DND-41 (cell line): ENCODE measurements at regions not wholly inside any gene's neighbourhood (a gene's known extent, or its start where the extent isn't known, plus 50 kb on each side); places are given as distances from the start of the nearest gene placed in this dataset.

ENCODE experiments used
- ATAC-seq: fragments of 200-7000 bp; cut with Tn5 transposase; 3 replicates; pipeline ENCODE4 v1.9.1; 2021; ENCODE audit warnings: low read depth; ENCODE audit not compliant: insufficient read depth
- DNase-seq: peaks from one replicate; pipeline ENCODE4 v3.0.0-alpha.2; 2020
- H2AFZ ChIP-seq: 2 replicates; pipeline ENCODE4 v1.6.0; 2012; ENCODE audit warnings: low read depth, low read length
- H3K27ac ChIP-seq: 2 replicates; pipeline ENCODE4 v1.5.1; 2012; ENCODE audit warnings: low read length, inconsistent platforms
- H3K27me3 ChIP-seq: fragments of 200-600 bp; sonication (generic); 2 replicates; pipeline ENCODE4 v1.6.0; 2012; ENCODE audit warnings: low read length, mild to moderate bottlenecking, inconsistent platforms; ENCODE audit not compliant: insufficient read depth, poor library complexity
- H3K36me3 ChIP-seq: 2 replicates; pipeline ENCODE4 v1.5.1; 2012; ENCODE audit warnings: low read length, inconsistent platforms; ENCODE audit not compliant: insufficient read depth
- H3K4me1 ChIP-seq: 2 replicates; pipeline ENCODE4 v1.5.1; 2012; ENCODE audit warnings: mild to moderate bottlenecking, low read length; ENCODE audit not compliant: insufficient read depth
- H3K4me2 ChIP-seq: 2 replicates; pipeline ENCODE4 v1.6.0; 2012; ENCODE audit warnings: mild to moderate bottlenecking, moderate library complexity, low read length, inconsistent platforms; ENCODE audit not compliant: insufficient read depth
- H3K4me3 ChIP-seq, 2 experiments: fragments of 200-600 bp in 1 of 2; shearing (Covaris generic) in 1 of 2; 2 replicates each; pipeline ENCODE4 v1.5.1; 2012 to 2016; ENCODE audit warnings: inconsistent platforms in 2 of 2, low read length in 2 of 2, mild to moderate bottlenecking in 2 of 2, low read depth in 1 of 2, moderate library complexity in 1 of 2
- H3K79me2 ChIP-seq: 2 replicates; pipeline ENCODE4 v1.6.0; 2012; ENCODE audit warnings: low read length, inconsistent platforms; ENCODE audit not compliant: insufficient read depth
- H3K9ac ChIP-seq: 2 replicates; pipeline ENCODE4 v1.6.0; 2012; ENCODE audit warnings: low read depth, mild to moderate bottlenecking, inconsistent platforms, low read length, moderate library complexity
- H3K9me3 ChIP-seq: 2 replicates; pipeline ENCODE4 v1.5.1; 2012; ENCODE audit warnings: low read length, moderate library complexity, mild to moderate bottlenecking, inconsistent platforms; ENCODE audit not compliant: insufficient read depth, severe bottlenecking
- H4K20me1 ChIP-seq: 2 replicates; pipeline ENCODE4 v1.6.0; 2012; ENCODE audit warnings: low read length; ENCODE audit not compliant: insufficient read depth
- EZH2 ChIP-seq: IDR thresholded peaks from 3 replicates; pipeline ENCODE4 v1.6.1; 2012; ENCODE audit warnings: borderline replicate concordance, low read depth, mild to moderate bottlenecking, moderate library complexity, low read length, inconsistent platforms; ENCODE audit not compliant: severe bottlenecking
- TF ChIP-seq, protein P1 (sequence below): IDR thresholded peaks from 2 replicates; pipeline ENCODE4 v1.5.1; 2012; ENCODE audit warnings: borderline replicate concordance, low read length, moderate library complexity, mild to moderate bottlenecking; ENCODE audit not compliant: poor library complexity, severe bottlenecking; ENCODE audit errors: extremely low read depth

DNA sequence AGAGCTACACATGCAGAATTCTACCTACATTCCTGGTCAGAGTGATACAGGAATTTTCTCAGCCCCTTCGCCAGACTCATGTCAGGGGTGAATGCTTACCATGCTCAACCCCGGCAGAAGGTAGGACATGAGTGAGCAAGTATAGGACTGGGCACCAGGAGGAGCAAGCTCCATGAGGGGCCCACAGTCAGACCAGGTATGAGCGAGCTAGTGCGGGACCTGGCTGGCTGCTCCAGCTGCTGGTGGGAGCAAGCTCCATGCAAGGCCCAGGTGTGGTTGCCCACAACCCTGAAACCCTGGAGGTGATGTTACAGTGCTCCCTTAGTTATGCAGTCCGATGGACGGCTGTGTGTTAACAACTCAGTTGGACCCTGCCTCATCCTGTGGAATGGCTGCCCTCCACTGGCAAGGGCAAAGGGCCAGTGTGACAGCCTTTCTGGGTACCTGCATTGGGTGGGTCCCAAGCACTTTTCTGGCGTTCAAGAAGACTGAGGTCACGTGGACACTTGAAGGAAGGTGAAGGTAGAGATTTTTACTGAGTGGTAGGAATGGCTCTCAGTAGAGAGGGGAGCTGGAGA lies 503.5 kb upstream of the CITED2 start:
- Histone ChIP-seq H3K4me3 (no peak overlapping the region), H3K36me3 (no peaks in the 10 kb centered on the region), H3K9me3 (no peaks in the 10 kb centered on the region), H3K79me2 (no peaks in the 10 kb centered on the region), H3K27ac (no peak overlapping the region), H3K27me3 (no peaks in the 10 kb centered on the region), H3K4me2 (no peak overlapping the region), H3K9ac (no peak overlapping the region), H3K4me1 (no peaks in the 10 kb centered on the region), H4K20me1 (no peaks in the 10 kb centered on the region), H2AFZ (no peak overlapping the region)
- no peak for TF ChIP-seq EZH2
- TF ChIP-seq, protein P1, sequence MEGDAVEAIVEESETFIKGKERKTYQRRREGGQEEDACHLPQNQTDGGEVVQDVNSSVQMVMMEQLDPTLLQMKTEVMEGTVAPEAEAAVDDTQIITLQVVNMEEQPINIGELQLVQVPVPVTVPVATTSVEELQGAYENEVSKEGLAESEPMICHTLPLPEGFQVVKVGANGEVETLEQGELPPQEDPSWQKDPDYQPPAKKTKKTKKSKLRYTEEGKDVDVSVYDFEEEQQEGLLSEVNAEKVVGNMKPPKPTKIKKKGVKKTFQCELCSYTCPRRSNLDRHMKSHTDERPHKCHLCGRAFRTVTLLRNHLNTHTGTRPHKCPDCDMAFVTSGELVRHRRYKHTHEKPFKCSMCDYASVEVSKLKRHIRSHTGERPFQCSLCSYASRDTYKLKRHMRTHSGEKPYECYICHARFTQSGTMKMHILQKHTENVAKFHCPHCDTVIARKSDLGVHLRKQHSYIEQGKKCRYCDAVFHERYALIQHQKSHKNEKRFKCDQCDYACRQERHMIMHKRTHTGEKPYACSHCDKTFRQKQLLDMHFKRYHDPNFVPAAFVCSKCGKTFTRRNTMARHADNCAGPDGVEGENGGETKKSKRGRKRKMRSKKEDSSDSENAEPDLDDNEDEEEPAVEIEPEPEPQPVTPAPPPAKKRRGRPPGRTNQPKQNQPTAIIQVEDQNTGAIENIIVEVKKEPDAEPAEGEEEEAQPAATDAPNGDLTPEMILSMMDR: no peak
- no peak for ATAC-seq
- DNase-seq: no peak

GRCh38 chr6:139872665-139873064 lies 498.2 kb upstream of the CITED2 start:
- TF ChIP-seq EZH2: no peak
- TF ChIP-seq, protein P1: no peak
- no peak overlapping the region for H3K27ac ChIP-seq
- no peaks in the 10 kb centered on the region for H3K27me3 ChIP-seq
- no peaks in the 10 kb centered on the region for H3K9me3 ChIP-seq
- H3K79me2 ChIP-seq: no peaks in the 10 kb centered on the region
- H3K4me2 ChIP-seq: no peak overlapping the region
- H2AFZ ChIP-seq: no peak overlapping the region
- DNase-seq (no peak), ATAC-seq (no peak)
- no peaks in the 10 kb centered on the region for H3K36me3 ChIP-seq
- H4K20me1 ChIP-seq: no peaks in the 10 kb centered on the region
- no peak overlapping the region for H3K9ac ChIP-seq
- H3K4me3 ChIP-seq: no peak overlapping the region
- H3K4me1 ChIP-seq: no peaks in the 10 kb centered on the region

DNA sequence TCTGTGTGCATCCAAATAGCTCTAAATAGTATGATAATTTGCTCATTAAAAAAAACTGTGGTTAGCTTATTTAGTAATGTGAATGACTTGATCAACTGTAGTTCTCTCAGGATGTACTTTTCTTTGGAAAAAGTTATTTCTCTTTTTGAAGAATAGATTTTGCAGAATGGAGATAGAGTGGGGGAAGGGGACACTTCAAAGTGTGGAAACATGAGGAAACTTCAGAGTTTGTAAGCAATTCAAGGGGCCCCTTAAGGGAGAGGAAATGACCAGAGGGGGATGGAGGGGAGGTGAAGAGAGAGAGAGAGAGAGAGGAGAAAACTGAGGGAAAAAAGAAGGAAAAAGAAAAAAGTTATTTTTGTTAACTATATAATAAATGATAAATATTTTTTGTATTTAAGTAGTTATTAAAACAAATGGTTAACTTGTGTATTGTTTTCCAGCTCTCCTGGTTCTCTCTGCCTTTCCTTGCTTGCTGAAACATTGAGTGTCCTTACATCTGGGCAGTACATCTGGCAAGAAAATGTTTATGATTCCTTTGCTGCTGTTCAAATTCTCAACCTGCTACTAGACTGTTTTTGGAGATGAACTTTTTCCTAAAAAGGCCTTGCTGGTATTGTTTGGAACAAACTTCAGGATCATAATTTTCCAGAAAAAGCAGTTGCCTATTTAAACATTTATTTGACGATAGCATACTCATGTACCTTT lies 497.5 kb upstream of the CITED2 start:
- H3K27ac ChIP-seq: no peak overlapping the region
- H3K4me2 ChIP-seq: no peak overlapping the region
- no peaks in the 10 kb centered on the region for H3K9me3 ChIP-seq
- no peaks in the 10 kb centered on the region for H3K36me3 ChIP-seq
- no peak for TF ChIP-seq EZH2
- TF ChIP-seq, protein P1: no peak
- H4K20me1 ChIP-seq: no peaks in the 10 kb centered on the region
- H3K9ac ChIP-seq: no peak overlapping the region
- no peak overlapping the region for H2AFZ ChIP-seq
- H3K4me3 ChIP-seq: no peak overlapping the region
- no peaks in the 10 kb centered on the region for H3K27me3 ChIP-seq
- DNase-seq: no peak
- no peak for ATAC-seq
- no peaks in the 10 kb centered on the region for H3K4me1 ChIP-seq
- no peaks in the 10 kb centered on the region for H3K79me2 ChIP-seq
